ENCODE measurements at regions not wholly inside any gene's neighbourhood (a gene's known extent, or its start where the extent isn't known, plus 50 kb on each side); places are given as distances from the start of the nearest gene placed in this dataset.
A peak's percentile ranks its signal among the peaks of the same experiment; 100 is the strongest.
"Not testable (repeated sequence)": the region's sequence is repeated elsewhere in the genome, so short reads cannot be mapped to it uniquely, and the experiment has no call there.

DNA sequence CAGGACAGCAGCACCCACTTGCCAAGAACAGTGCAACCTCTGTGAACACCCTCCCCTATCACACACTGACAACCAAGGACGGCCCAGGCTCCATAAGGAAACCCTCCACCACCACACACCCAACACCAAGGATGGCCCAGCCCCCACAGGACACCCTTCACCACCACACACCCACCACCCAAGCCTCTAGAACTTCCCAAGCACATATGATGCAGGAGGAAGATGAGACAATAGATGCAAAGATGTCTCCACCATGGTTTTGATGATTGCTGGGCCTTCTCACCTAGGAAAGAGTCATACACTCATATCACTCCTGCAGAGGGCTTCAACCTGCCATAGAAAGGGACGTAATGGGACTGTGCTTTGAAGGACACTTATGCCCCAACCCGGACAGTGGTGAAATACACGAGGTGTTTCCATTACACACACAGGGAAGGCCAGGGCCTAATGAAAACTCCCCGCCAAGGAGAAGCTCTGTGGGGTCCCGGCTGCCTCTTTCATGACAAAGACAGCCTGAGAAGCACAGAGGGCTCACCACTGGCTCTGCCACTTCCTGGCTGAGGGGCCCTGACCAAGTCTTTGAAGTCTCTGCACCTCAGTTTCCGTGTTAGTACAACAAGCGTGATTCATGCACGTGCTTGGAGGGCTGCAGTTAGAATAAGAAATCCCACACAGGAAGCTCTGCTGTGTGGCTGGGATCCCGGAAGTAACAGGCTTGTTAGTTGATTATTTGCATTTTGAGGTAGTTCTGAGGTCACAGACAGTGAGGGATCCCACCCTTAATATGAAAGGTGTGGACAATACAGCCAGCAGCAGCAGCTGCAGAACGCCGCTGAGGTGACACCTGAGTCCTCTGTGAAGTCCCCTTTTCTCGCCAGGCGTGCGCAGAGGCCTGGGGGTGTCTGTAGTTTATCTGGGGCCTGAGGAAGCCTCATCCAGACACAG is 61.9 kb upstream of the ATP12A start:
- peak overlapping the region in 2 of 5 donors; percentile 4 to 16 for H3K27ac ChIP-seq
- peak; percentile 37 to 79 for DNase-seq
- WGBS, 5 donors: 69 to 80% (median 71%) methylated on average over 10 to 15 of the region's 15 CpGs

DNA sequence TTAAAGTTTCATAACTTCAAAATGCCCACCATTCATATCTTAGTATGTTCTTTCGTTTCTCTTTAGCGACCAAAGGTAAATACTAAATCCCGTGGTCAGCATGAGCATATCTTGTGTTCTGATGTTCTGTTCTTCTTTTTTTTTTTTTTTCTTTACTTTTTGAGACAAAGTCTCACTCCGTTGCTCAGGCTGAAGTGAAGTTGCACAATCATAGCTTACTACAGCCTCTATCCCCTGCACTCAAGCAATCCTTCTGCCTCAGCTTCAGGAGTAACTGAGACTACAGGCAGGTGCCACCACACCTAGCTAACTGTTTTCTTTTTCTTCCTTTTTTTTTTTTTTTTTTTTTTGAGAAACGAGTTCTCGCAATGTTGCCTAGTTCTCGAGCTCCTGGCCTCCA is 60.9 kb upstream of the ATP12A start:
- no peak for TF ChIP-seq POLR2A (IDR thresholded peaks at IDR 0.05)
- TF ChIP-seq POLR2AphosphoS5 (IDR thresholded peaks at IDR 0.05): no peak
- TF ChIP-seq, protein P1, sequence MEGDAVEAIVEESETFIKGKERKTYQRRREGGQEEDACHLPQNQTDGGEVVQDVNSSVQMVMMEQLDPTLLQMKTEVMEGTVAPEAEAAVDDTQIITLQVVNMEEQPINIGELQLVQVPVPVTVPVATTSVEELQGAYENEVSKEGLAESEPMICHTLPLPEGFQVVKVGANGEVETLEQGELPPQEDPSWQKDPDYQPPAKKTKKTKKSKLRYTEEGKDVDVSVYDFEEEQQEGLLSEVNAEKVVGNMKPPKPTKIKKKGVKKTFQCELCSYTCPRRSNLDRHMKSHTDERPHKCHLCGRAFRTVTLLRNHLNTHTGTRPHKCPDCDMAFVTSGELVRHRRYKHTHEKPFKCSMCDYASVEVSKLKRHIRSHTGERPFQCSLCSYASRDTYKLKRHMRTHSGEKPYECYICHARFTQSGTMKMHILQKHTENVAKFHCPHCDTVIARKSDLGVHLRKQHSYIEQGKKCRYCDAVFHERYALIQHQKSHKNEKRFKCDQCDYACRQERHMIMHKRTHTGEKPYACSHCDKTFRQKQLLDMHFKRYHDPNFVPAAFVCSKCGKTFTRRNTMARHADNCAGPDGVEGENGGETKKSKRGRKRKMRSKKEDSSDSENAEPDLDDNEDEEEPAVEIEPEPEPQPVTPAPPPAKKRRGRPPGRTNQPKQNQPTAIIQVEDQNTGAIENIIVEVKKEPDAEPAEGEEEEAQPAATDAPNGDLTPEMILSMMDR (IDR thresholded peaks at IDR 0.05): no peak
- no peak for TF ChIP-seq EP300 (IDR thresholded peaks at IDR 0.05)
- DNase-seq: peak in 1 of 2 donors; percentile 32
- Histone ChIP-seq H3K4me3 (no peak overlapping the region), H3K27ac (no peak overlapping the region), H3K27me3 (no peaks in the 10 kb centered on the region), H3K4me1 (no peaks in the 10 kb centered on the region), H3K9me3 (no peaks in the 10 kb centered on the region), H3K36me3 (no peaks in the 10 kb centered on the region)
- 53 to 65% (median 62%) methylated on average over 7 of the region's 7 CpGs for WGBS, 5 donors
- intact Hi-C loops (cut with DNase I; ENCODE audit: low total_unique reads): no loop called here

More for the DNA sequence above, 61.9 kb upstream of the ATP12A start:
- no peaks in the 10 kb centered on the region for H3K4me1 ChIP-seq
- H3K27me3 ChIP-seq: no peaks in the 10 kb centered on the region
- TF ChIP-seq EP300 (IDR thresholded peaks at IDR 0.05) (no peak), POLR2AphosphoS5 (IDR thresholded peaks at IDR 0.05) (no peak), POLR2A (IDR thresholded peaks at IDR 0.05) (no peak)
- TF ChIP-seq, protein P1 (IDR thresholded peaks at IDR 0.05): no peak
- intact Hi-C loops (cut with DNase I; ENCODE audit: low total_unique reads): no loop called here
- H3K4me3 ChIP-seq: no peak overlapping the region
- H3K9me3 ChIP-seq: no peaks in the 10 kb centered on the region
- H3K36me3 ChIP-seq: no peaks in the 10 kb centered on the region

DNA sequence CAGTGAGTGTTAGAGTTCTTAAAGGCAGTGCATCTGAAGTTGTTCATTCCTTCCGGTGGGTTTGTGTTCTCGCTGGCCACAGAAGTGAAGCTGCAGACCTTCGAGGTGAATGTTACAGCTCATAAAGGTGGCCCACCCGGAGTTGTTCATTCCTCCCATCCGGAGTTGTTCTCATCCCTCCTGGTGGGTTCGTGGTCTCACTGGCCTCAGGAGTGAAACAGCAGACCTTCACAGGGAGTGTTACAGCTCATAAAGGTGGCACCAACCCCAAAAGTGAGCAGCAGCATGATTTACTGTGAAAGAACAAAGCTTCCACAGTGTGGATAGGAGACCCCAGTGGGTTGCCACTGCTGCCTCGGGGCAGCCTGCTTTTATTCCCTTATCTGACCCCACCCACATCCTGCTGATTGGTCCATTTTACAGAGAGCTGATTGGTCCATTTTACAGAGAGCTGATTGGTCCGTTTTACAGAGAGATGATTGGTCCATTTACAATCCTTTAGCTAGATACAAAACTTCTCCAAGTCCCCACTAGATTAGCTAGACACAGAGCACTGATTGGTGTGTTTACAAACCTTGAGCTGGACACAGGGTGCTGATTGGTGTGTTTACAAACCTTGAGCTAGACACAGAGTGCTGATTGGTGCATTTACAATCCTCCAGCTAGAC is 57.6 kb upstream of the ATP12A start:
- 82 to 96% (median 90%) methylated on average over 7 to 8 of the region's 8 CpGs for WGBS, 5 donors

DNA sequence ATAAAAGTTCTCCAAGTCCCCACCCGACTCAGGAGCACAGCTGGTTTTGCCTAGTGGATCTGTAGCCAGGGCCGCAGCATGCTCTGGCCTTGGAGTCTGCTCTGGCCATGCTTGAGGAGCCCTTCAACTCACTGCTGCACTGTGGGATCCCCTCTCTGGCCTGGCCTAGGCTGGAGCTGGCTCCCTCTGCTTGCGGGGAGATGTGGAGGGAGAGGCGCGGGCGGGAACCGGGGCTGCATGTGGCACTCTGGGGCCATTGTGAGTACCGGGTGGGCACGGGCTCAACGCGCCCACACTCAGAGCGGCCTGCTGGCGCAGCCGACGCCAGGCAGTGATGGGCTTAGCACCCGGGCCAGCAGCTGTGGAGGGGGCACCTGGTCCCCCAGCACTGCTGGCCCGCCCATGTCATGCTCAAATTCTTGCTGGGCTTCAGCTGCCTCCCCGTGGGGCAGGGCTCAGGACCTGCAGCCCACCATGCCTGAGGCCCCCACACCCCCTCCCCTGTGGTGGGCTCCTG is 57.0 kb upstream of the ATP12A start:
- WGBS, 5 donors: 85 to 98% (median 98%) methylated on average over 4 to 18 of the region's 18 CpGs
- Histone ChIP-seq H3K27ac (no peak overlapping the region), H3K4me3 (no peak overlapping the region), H3K9me3 (no peaks in the 10 kb centered on the region), H3K4me1 (peaks cover 0 to 10% (median 9%) of the 10 kb centered on the region in 4 donors), H3K36me3 (no peaks in the 10 kb centered on the region), H3K27me3 (no peaks in the 10 kb centered on the region)
- TF ChIP-seq, protein P1 (IDR thresholded peaks at IDR 0.05): no peak
- TF ChIP-seq POLR2A (IDR thresholded peaks at IDR 0.05): no peak
- intact Hi-C loops (cut with DNase I; ENCODE audit: low total_unique reads): no loop called here
- DNase-seq: no peak

More for the DNA sequence above, 57.6 kb upstream of the ATP12A start:
- DNase-seq; H3K4me3 ChIP-seq; intact Hi-C loops (cut with DNase I; ENCODE audit: low total_unique reads); H3K36me3 ChIP-seq; H3K27me3 ChIP-seq; H3K27ac ChIP-seq; H3K9me3 ChIP-seq: not testable (repeated sequence)
- H3K4me1 ChIP-seq: peaks cover 0 to 10% (median 9%) of the 10 kb centered on the region in 4 donors

Data from stomach (tissue), 8 donors.